ENCODE measurements at regions not wholly inside any gene's neighbourhood (a gene's known extent, or its start where the extent isn't known, plus 50 kb on each side); places are given as distances from the start of the nearest gene placed in this dataset.
"Not testable (repeated sequence)": the region's sequence is repeated elsewhere in the genome, so short reads cannot be mapped to it uniquely, and the experiment has no call there.

GRCh38 chr7:6955385-6955784 is 129.3 kb upstream of the CCZ1B start:
- H3K4me1 Mint-ChIP-seq; H3K9me3 Mint-ChIP-seq; H3K27ac Mint-ChIP-seq; H3K27me3 Mint-ChIP-seq; ATAC-seq; H3K36me3 Mint-ChIP-seq (ENCODE audit: low read depth); DNase-seq; H3K4me3 Mint-ChIP-seq: not testable (repeated sequence)

- not testable (repeated sequence) for ATAC-seq; H3K4me1 Mint-ChIP-seq; H3K36me3 Mint-ChIP-seq (ENCODE audit: low read depth); DNase-seq; H3K27ac Mint-ChIP-seq; H3K9me3 Mint-ChIP-seq; H3K4me3 Mint-ChIP-seq; H3K27me3 Mint-ChIP-seq
These were observed 130.0 kb upstream of the CCZ1B start for GRCh38 chr7:6955990-6956566.

- H3K36me3 Mint-ChIP-seq (ENCODE audit: low read depth); H3K9me3 Mint-ChIP-seq; H3K4me3 Mint-ChIP-seq; H3K27ac Mint-ChIP-seq; DNase-seq; ATAC-seq; H3K27me3 Mint-ChIP-seq; H3K4me1 Mint-ChIP-seq: not testable (repeated sequence)
These were observed 132.3 kb upstream of the CCZ1B start for GRCh38 chr7:6958371-6958770.

- not testable (repeated sequence) for DNase-seq; H3K4me3 Mint-ChIP-seq; H3K27me3 Mint-ChIP-seq; H3K9me3 Mint-ChIP-seq; H3K27ac Mint-ChIP-seq; ATAC-seq; H3K4me1 Mint-ChIP-seq; H3K36me3 Mint-ChIP-seq (ENCODE audit: low read depth)
These were observed 133.9 kb upstream of the CCZ1B start for GRCh38 chr7:6959942-6960341.

GRCh38 chr7:6962871-6963270 is 136.8 kb upstream of the CCZ1B start:
- H3K27ac Mint-ChIP-seq; DNase-seq; H3K9me3 Mint-ChIP-seq; H3K27me3 Mint-ChIP-seq; H3K4me3 Mint-ChIP-seq; ATAC-seq; H3K4me1 Mint-ChIP-seq; H3K36me3 Mint-ChIP-seq (ENCODE audit: low read depth): not testable (repeated sequence)

GRCh38 chr7:6965051-6965450 is 139.0 kb upstream of the CCZ1B start:
- not testable (repeated sequence) for H3K4me1 Mint-ChIP-seq; H3K27me3 Mint-ChIP-seq; H3K4me3 Mint-ChIP-seq; ATAC-seq; H3K9me3 Mint-ChIP-seq; H3K27ac Mint-ChIP-seq; H3K36me3 Mint-ChIP-seq (ENCODE audit: low read depth)
- peak; percentile 68 for DNase-seq

- H3K36me3 Mint-ChIP-seq (ENCODE audit: low read depth); ATAC-seq; H3K9me3 Mint-ChIP-seq; H3K27ac Mint-ChIP-seq; DNase-seq; H3K27me3 Mint-ChIP-seq; H3K4me1 Mint-ChIP-seq; H3K4me3 Mint-ChIP-seq: not testable (repeated sequence)
These were observed 144.1 kb upstream of the CCZ1B start for GRCh38 chr7:6970180-6970579.

- ATAC-seq; H3K4me1 Mint-ChIP-seq; DNase-seq; H3K27me3 Mint-ChIP-seq; H3K27ac Mint-ChIP-seq; H3K9me3 Mint-ChIP-seq; H3K4me3 Mint-ChIP-seq; H3K36me3 Mint-ChIP-seq (ENCODE audit: low read depth): not testable (repeated sequence)
These were observed 148.8 kb upstream of the CCZ1B start for GRCh38 chr7:6974876-6975275.

GRCh38 chr7:6975346-6975745 is 149.3 kb upstream of the CCZ1B start:
- H3K27me3 Mint-ChIP-seq; H3K9me3 Mint-ChIP-seq; H3K36me3 Mint-ChIP-seq (ENCODE audit: low read depth); DNase-seq; H3K4me3 Mint-ChIP-seq; H3K27ac Mint-ChIP-seq; ATAC-seq; H3K4me1 Mint-ChIP-seq: not testable (repeated sequence)

GRCh38 chr7:6977368-6977767 is 151.3 kb upstream of the CCZ1B start:
- not testable (repeated sequence) for H3K27me3 Mint-ChIP-seq; H3K4me1 Mint-ChIP-seq; H3K27ac Mint-ChIP-seq; H3K4me3 Mint-ChIP-seq; DNase-seq; ATAC-seq; H3K9me3 Mint-ChIP-seq; H3K36me3 Mint-ChIP-seq (ENCODE audit: low read depth)

- H3K4me3 Mint-ChIP-seq; DNase-seq; H3K9me3 Mint-ChIP-seq; H3K27ac Mint-ChIP-seq; ATAC-seq; H3K4me1 Mint-ChIP-seq; H3K36me3 Mint-ChIP-seq (ENCODE audit: low read depth); H3K27me3 Mint-ChIP-seq: not testable (repeated sequence)
These were observed 152.3 kb upstream of the CCZ1B start for GRCh38 chr7:6978326-6978725.

- not testable (repeated sequence) for H3K9me3 Mint-ChIP-seq; ATAC-seq; H3K27ac Mint-ChIP-seq; H3K4me1 Mint-ChIP-seq; H3K27me3 Mint-ChIP-seq; H3K36me3 Mint-ChIP-seq (ENCODE audit: low read depth); DNase-seq; H3K4me3 Mint-ChIP-seq
These were observed 153.4 kb upstream of the CCZ1B start for GRCh38 chr7:6979456-6979855.

- DNase-seq; H3K4me3 Mint-ChIP-seq; H3K4me1 Mint-ChIP-seq; H3K27ac Mint-ChIP-seq; H3K9me3 Mint-ChIP-seq; H3K36me3 Mint-ChIP-seq (ENCODE audit: low read depth); ATAC-seq; H3K27me3 Mint-ChIP-seq: not testable (repeated sequence)
These were observed 156.3 kb upstream of the CCZ1B start for GRCh38 chr7:6982375-6982774.

GRCh38 chr7:6986892-6987291 is 160.8 kb upstream of the CCZ1B start:
- H3K4me3 Mint-ChIP-seq; DNase-seq; H3K27me3 Mint-ChIP-seq; ATAC-seq; H3K9me3 Mint-ChIP-seq; H3K36me3 Mint-ChIP-seq (ENCODE audit: low read depth); H3K27ac Mint-ChIP-seq: not testable (repeated sequence)
- H3K4me1 Mint-ChIP-seq: peaks cover 15% of the 10 kb centered on the region

- H3K9me3 Mint-ChIP-seq; H3K4me3 Mint-ChIP-seq; ATAC-seq; H3K27me3 Mint-ChIP-seq; H3K27ac Mint-ChIP-seq; H3K36me3 Mint-ChIP-seq (ENCODE audit: low read depth); DNase-seq: not testable (repeated sequence)
- peaks cover 15% of the 10 kb centered on the region for H3K4me1 Mint-ChIP-seq
These were observed 162.5 kb upstream of the CCZ1B start for GRCh38 chr7:6988608-6989007.

GRCh38 chr7:6989968-6990367 is 163.9 kb upstream of the CCZ1B start:
- not testable (repeated sequence) for DNase-seq; H3K27ac Mint-ChIP-seq; H3K4me3 Mint-ChIP-seq; ATAC-seq; H3K36me3 Mint-ChIP-seq (ENCODE audit: low read depth); H3K27me3 Mint-ChIP-seq; H3K9me3 Mint-ChIP-seq
- H3K4me1 Mint-ChIP-seq: peaks cover 15% of the 10 kb centered on the region
